Transverse colon (tissue), 4 donors: ENCODE measurements at regions not wholly inside any gene's neighbourhood (a gene's known extent, or its start where the extent isn't known, plus 50 kb on each side); places are given as distances from the start of the nearest gene placed in this dataset.

Experiments used
- DNase-seq: peaks from one replicate; pipeline ENCODE4 v3.0.0-alpha.2; 2019
- H3K27ac ChIP-seq, 4 donors: fragments of 200-600 bp; sonication (generic); 2 replicates each; pipeline ENCODE4 v1.5.1; 2016 to 2018; ENCODE audit warnings: inconsistent platforms in 4 of 4
- H3K27me3 ChIP-seq: fragments of 200-600 bp; sonication (generic); 2 replicates; pipeline ENCODE4 v1.5.1; 2017; ENCODE audit warnings: inconsistent platforms
- H3K36me3 ChIP-seq, 4 donors: fragments of 200-600 bp; sonication (generic); 2 replicates each; pipeline ENCODE4 v1.5.1; 2017 to 2019; ENCODE audit warnings: inconsistent platforms in 4 of 4
- H3K4me1 ChIP-seq, 4 donors: fragments of 200-600 bp; sonication (generic); 2 replicates each; pipeline ENCODE4 v1.5.1; 2017 to 2020; ENCODE audit warnings: inconsistent platforms in 4 of 4
- H3K4me3 ChIP-seq, 4 donors: fragments of 200-600 bp; sonication (generic); 1 replicate in 1 of 4; 2 replicates in 3 of 4; pipeline versions ENCODE4 v1.5.1 to v1.6.1; 2017 to 2019; ENCODE audit warnings: inconsistent platforms in 4 of 4
- H3K9me3 ChIP-seq, 2 donors: fragments of 200-600 bp; sonication (generic); 2 replicates each; pipeline ENCODE4 v1.5.1; 2017 to 2019; ENCODE audit warnings: inconsistent platforms in 2 of 2
- EP300 ChIP-seq: sonication (generic); formaldehyde crosslinking; IDR thresholded peaks from one replicate; pipeline ENCODE4 v1.6.1; 2017; ENCODE audit warnings: antibody characterized with exemption, low read depth
- POLR2A ChIP-seq: fragments of 450-650 bp; IDR thresholded peaks from one replicate; pipeline ENCODE4 v1.6.1; 2016; ENCODE audit warnings: antibody characterized with exemption, mild to moderate bottlenecking, moderate library complexity
- POLR2AphosphoS5 ChIP-seq, 3 donors: sonication (generic); formaldehyde crosslinking; IDR thresholded peaks; one replicate each; pipeline ENCODE4 v1.6.1; 2016; ENCODE audit warnings: antibody characterized with exemption in 3 of 3
- WGBS, 2 donors: methylation state at CpG; one replicate each; pipeline ENCODE4 v1.1.5; 2018; ENCODE audit warnings: low coverage in 1 of 2; 5-methylcytosine and 5-hydroxymethylcytosine counted together
- in situ Hi-C, 4 donors: fragments of 200-750 bp; cut with MboI; loops; one replicate each; pipeline versions ENCODE4 v1.15.0 to v1.15.1; 2017; ENCODE audit warnings: low sequenced_read_pairs in 3 of 4, low pct_ligation_motif_present in 1 of 4, low pct_unique_long_range_greater_than_20kb in 1 of 4
- intact Hi-C: fragments of 100-400 bp; cut with DNase I; formaldehyde crosslinking; loops from one replicate; pipeline ENCODE4 v1.15.1; 2023; ENCODE audit warnings: low total_unique reads
- TF ChIP-seq, protein P1 (sequence below), 5 experiments: fragments of 200-600 bp in 3 of 5; fragments of 450-650 bp in 2 of 5; sonication (generic) in 3 of 5; IDR thresholded peaks; 1 replicate in 2 of 5; 2 replicates in 3 of 5; pipeline ENCODE4 v1.5.1; 2016 to 2017; ENCODE audit warnings: antibody characterized with exemption in 5 of 5, inconsistent platforms in 3 of 5, mild to moderate bottlenecking in 2 of 5, moderate library complexity in 1 of 5

DNA sequence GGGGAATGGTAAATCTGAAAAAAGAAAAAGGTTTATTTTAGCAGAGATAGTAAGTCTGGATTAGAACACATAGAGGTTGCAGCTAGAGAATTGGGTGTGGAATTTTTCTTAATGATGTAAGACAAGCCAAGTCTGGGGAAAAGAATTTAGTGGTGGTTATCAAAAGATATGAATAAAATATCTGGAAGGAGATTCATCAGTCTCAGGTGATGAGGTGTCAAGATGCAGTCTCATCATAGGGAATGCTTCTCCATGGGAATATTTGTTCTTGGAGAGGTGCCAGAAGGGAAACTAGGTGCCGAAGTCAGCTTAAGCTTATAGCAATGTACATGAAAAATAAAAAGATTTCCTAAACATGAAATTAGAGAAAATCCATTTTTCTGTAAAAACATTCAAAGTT is 504.1 kb upstream of the NR3C2 start:
- H3K27ac ChIP-seq: no peak overlapping the region
- 88 to 100% methylated on average over 1 of the region's 1 CpG for WGBS, 2 donors
- no peak overlapping the region for H3K4me3 ChIP-seq
- H3K4me1 ChIP-seq: no peaks in the 10 kb centered on the region
- DNase-seq: no peak
- no peaks in the 10 kb centered on the region for H3K36me3 ChIP-seq
- no peaks in the 10 kb centered on the region for H3K9me3 ChIP-seq
- intact Hi-C loops (no loop called here), in situ Hi-C loops (no loop called here)
- no peaks in the 10 kb centered on the region for H3K27me3 ChIP-seq
- TF ChIP-seq EP300 (no peak), POLR2A (no peak), POLR2AphosphoS5 (IDR thresholded peaks at IDR 0.05) (no peak)
- TF ChIP-seq, protein P1, sequence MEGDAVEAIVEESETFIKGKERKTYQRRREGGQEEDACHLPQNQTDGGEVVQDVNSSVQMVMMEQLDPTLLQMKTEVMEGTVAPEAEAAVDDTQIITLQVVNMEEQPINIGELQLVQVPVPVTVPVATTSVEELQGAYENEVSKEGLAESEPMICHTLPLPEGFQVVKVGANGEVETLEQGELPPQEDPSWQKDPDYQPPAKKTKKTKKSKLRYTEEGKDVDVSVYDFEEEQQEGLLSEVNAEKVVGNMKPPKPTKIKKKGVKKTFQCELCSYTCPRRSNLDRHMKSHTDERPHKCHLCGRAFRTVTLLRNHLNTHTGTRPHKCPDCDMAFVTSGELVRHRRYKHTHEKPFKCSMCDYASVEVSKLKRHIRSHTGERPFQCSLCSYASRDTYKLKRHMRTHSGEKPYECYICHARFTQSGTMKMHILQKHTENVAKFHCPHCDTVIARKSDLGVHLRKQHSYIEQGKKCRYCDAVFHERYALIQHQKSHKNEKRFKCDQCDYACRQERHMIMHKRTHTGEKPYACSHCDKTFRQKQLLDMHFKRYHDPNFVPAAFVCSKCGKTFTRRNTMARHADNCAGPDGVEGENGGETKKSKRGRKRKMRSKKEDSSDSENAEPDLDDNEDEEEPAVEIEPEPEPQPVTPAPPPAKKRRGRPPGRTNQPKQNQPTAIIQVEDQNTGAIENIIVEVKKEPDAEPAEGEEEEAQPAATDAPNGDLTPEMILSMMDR (IDR thresholded peaks at IDR 0.05): no peak

DNA sequence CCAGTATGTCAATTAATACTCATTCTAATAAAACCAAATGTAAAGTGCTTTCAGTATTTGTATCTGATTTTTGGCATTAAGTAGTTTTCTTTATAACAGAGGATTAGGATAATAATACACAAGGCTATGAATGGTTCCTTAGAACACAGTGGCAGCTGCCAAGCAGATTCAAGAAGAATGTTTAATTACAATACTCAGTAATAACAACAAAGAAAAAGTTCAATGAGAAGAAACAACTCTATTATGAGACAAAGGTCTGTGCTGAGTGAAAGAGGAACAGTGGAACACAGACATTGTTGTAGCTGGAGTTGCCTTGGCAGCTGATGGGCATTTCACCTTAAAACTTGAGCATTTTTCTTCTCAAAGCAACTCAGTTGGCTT is 502.6 kb upstream of the NR3C2 start:
- no peak overlapping the region for H3K27ac ChIP-seq
- H3K36me3 ChIP-seq: no peaks in the 10 kb centered on the region
- H3K4me1 ChIP-seq: no peaks in the 10 kb centered on the region
- DNase-seq: no peak
- TF ChIP-seq, protein P1 (IDR thresholded peaks at IDR 0.05): no peak
- no peak for TF ChIP-seq POLR2AphosphoS5 (IDR thresholded peaks at IDR 0.05)
- no peak for TF ChIP-seq POLR2A
- TF ChIP-seq EP300: no peak
- H3K27me3 ChIP-seq: no peaks in the 10 kb centered on the region
- in situ Hi-C loops: no loop called here
- intact Hi-C loops: no loop called here
- H3K9me3 ChIP-seq: no peaks in the 10 kb centered on the region
- H3K4me3 ChIP-seq: no peak overlapping the region

DNA sequence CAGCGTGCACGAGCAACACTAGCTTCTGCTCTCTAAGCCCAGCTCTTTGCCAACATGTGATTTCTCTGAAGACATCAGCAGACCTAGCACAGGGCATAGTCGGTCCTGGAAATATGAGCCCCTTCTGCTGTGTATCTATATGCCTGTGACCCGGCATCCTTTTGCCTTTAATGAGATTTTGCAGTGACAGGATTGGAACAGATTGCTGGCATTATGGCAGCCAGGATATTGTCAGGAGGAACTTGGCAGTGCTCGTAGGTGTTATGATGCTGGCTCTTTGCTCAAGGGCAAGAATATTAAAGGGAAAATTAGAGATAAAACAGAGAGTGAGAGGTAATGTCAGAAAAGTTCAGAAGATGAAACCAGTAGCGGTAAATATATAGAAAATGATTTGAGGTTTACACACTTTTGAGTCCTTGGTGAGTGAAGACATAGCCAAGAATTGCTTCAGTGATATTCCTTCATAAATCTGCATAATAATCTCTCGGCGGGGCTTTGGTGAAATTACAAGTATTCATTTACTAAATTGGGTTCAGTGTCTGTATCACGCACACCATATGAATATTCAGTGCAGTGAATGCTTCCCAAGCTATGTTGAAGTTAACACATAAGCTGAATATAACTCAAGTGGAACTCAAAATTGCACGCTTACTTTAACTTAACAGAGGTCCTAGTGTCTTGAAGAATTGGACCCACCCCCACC is 502.1 kb upstream of the NR3C2 start:
- H3K4me3 ChIP-seq: no peak overlapping the region
- no peak overlapping the region for H3K27ac ChIP-seq
- no peaks in the 10 kb centered on the region for H3K27me3 ChIP-seq
- TF ChIP-seq, protein P1 (IDR thresholded peaks at IDR 0.05): no peak
- TF ChIP-seq POLR2A (no peak), POLR2AphosphoS5 (IDR thresholded peaks at IDR 0.05) (no peak), EP300 (no peak)
- no peaks in the 10 kb centered on the region for H3K9me3 ChIP-seq
- H3K36me3 ChIP-seq: no peaks in the 10 kb centered on the region
- no peaks in the 10 kb centered on the region for H3K4me1 ChIP-seq
- in situ Hi-C loops: no loop called here
- WGBS, 2 donors: 78 to 82% methylated on average over 6 to 10 of the region's 10 CpGs
- DNase-seq: no peak
- intact Hi-C loops: no loop called here

DNA sequence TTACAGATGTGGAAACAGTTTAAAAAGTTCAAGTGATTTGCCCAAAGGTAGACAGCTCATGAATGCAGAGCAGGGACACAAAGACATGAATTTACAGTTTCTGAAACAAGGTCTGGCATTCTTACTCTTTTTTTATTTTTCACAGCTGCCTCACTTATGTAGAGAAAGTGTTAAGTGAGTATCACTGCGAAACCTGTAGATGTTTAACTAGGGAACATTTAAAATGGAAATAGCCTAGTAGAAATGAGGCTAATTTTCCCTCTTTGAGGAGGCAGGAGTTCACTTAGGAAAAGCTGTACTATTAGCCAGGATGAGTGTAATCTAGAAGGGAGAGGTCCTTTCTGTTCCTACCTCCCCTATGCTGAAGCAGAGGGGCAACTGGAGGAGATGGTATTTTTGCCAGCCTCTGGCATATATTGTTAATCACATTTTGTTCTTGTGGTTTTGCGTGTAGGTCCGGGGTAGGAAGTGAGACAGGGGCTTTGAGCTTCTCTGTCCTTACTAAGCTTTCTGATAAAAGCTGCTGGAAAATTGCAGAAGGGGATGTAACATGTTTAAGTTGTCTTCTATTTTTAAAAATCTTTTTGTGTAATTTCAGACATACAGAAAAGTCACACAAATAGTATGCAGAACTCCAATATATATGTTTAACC is 492.8 kb upstream of the NR3C2 start:
- Histone ChIP-seq H3K36me3 (no peaks in the 10 kb centered on the region), H3K4me3 (no peak overlapping the region), H3K27me3 (no peaks in the 10 kb centered on the region), H3K27ac (no peak overlapping the region), H3K4me1 (no peaks in the 10 kb centered on the region), H3K9me3 (peaks cover 6 to 10% of the 10 kb centered on the region in 2 donors)
- intact Hi-C loops (no loop called here), in situ Hi-C loops (no loop called here)
- whole genome bisulfite sequencing, 2 donors: 37 to 48% methylated on average over 3 of the region's 3 CpGs
- no peak for TF ChIP-seq POLR2A
- TF ChIP-seq, protein P1 (IDR thresholded peaks at IDR 0.05): no peak
- no peak for TF ChIP-seq POLR2AphosphoS5 (IDR thresholded peaks at IDR 0.05)
- no peak for TF ChIP-seq EP300
- no peak for DNase-seq
